Central memory CD8-positive, alpha-beta T cell (primary cell): ENCODE measurements at regions not wholly inside any gene's neighbourhood (a gene's known extent, or its start where the extent isn't known, plus 50 kb on each side); places are given as distances from the start of the nearest gene placed in this dataset.
"Not testable (repeated sequence)": the region's sequence is repeated elsewhere in the genome, so short reads cannot be mapped to it uniquely, and the experiment has no call there.

Experiments used
- ATAC-seq: fragments of 150-1000 bp; cut with Tn5 transposase; replicated peaks from 2 replicates; pipeline ENCODE4 v1.10.0; 2022; ENCODE audit warnings: mild to moderate bottlenecking, moderate FRiP score, moderate number of reproducible peaks; ENCODE audit not compliant: poor library complexity, severe bottlenecking; ENCODE audit errors: extremely low read depth
- DNase-seq, 2 donors: peaks; one replicate each; pipeline ENCODE4 v3.0.0; 2021; ENCODE audit warnings: low spot score in 2 of 2
- H3K27ac Mint-ChIP-seq: one replicate; pipeline ENCODE4 v1.8.0; 2022; ENCODE audit warnings: low read depth, mild to moderate bottlenecking, moderate library complexity, mixed read lengths
- H3K27me3 Mint-ChIP-seq: one replicate; pipeline ENCODE4 v1.8.0; 2022; ENCODE audit warnings: mixed read lengths
- H3K36me3 Mint-ChIP-seq: one replicate; pipeline ENCODE4 v1.8.0; 2022; ENCODE audit warnings: mild to moderate bottlenecking, moderate library complexity, mixed read lengths; ENCODE audit not compliant: insufficient read depth
- H3K4me1 Mint-ChIP-seq: one replicate; pipeline ENCODE4 v1.8.0; 2022; ENCODE audit warnings: mixed read lengths
- H3K4me3 Mint-ChIP-seq: one replicate; pipeline ENCODE4 v1.8.0; 2022; ENCODE audit warnings: mild to moderate bottlenecking, moderate library complexity, mixed read lengths
- H3K9me3 Mint-ChIP-seq: one replicate; pipeline ENCODE4 v1.8.0; 2022; ENCODE audit warnings: mixed read lengths

DNA sequence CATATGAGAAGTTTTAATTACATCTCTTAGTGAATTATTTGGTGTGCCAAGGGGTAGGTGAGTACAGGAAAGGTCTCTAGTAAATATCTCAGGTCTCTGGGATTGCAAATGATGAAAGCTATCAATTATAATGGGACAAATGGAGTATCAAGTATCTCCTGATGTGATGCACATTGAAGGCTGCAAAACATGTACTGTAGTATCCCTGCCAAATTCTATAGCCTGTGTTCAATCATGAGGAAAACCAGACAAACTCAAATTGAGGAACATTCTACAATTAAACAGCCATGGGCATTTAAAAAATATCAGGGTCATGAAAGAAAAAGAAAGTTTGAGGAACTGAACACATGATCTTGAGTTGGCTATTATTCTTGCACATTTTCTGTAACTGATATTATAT is 665.4 kb upstream of the PABPC4L start:
- ATAC-seq, result no peak
- Mint-ChIP-seq H3K27ac (no peak overlapping the region), H3K9me3 (peaks cover 18% of the 10 kb centered on the region), H3K27me3 (no peaks in the 10 kb centered on the region), H3K36me3 (peaks cover 2% of the 10 kb centered on the region), H3K4me1 (no peaks in the 10 kb centered on the region), H3K4me3 (no peak overlapping the region)
- DNase-seq, result no peak

DNA sequence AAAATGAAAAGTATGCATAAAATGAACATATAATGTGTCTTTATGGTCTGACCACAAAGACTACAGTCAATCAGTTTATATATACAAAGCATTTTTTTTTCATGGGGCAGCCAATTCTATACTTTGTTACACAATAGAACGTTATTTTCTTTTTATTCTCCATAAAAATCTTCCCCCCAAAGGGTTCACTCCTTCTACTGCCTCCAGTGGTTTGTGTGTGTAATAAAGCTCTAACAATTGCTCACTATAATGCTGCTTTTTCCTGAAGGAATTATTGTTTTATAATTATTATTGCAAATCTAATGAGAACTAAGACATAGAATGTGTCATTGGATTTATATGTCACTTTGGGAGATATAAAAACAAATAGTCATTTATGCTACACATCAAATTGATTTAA is 664.1 kb upstream of the PABPC4L start:
- Mint-ChIP-seq H3K9me3 (peaks cover 22% of the 10 kb centered on the region), H3K36me3 (no peaks in the 10 kb centered on the region), H3K4me3 (no peak overlapping the region), H3K27me3 (no peaks in the 10 kb centered on the region), H3K4me1 (no peaks in the 10 kb centered on the region), H3K27ac (no peak overlapping the region)
- ATAC-seq (no peak), DNase-seq (no peak)

DNA sequence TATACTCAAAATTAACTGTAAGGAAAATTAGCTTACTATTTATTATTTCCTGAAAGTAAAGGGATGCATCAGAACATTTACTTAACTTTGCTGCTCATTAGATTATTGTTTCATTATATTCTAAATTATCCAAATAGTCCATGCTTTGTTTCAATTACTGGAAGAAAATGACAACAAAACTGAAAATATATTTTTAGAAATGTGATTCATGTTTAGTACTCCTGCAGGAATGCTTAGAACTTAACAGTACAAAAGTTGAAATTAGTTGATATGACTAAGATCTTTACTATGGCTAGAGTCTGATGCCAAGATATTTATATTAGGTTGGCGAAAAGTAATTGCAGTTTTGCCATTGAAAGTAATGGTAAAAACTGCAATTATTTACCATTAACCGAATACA is 660.5 kb upstream of the PABPC4L start:
- Mint-ChIP-seq H3K27ac (no peak overlapping the region), H3K27me3 (no peaks in the 10 kb centered on the region), H3K9me3 (peaks cover 19% of the 10 kb centered on the region), H3K4me1 (no peaks in the 10 kb centered on the region), H3K36me3 (no peaks in the 10 kb centered on the region), H3K4me3 (no peak overlapping the region)
- ATAC-seq (no peak), DNase-seq (no peak)

DNA sequence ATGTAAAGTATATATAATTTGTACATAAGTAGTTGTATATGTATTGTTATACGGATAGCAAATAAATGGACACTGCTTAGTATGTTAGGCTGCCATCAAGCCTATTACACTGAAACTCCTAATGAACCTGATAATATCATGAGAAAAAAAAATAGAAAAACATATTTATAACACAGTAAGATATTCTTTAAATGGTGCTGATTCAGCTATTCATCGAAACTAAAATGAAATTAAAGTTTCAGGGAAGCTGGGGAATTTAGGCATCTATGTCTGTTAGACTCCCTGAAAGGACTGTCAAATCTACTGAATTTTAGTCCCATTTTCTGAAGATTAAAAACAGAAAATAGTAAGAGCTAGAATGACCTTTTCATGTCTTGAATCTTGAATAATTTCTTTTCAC is 647.1 kb upstream of the PABPC4L start:
- Mint-ChIP-seq H3K4me1 (no peaks in the 10 kb centered on the region), H3K9me3 (peaks cover 6% of the 10 kb centered on the region), H3K27ac (no peak overlapping the region), H3K27me3 (no peaks in the 10 kb centered on the region), H3K36me3 (no peaks in the 10 kb centered on the region), H3K4me3 (no peak overlapping the region)
- ATAC-seq (no peak), DNase-seq (no peak)

DNA sequence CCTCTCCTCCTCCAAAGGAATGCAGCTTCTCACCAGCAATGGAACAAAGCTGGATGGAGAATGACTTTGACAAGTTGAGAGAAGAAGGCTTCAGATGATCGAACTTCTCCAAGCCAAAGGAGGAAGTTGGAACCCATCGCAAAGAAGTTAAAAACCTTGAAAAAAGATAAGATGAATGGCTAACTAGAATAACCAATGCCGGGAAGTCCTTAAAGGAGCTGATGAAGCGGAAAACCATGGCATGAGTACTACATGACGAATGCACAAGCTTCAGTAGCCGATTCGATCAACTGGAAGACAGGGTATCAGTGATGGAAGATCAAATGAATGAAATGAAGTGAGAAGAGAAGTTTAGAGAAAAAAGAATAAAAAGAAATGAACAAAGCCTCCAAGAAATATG is 629.2 kb upstream of the PABPC4L start:
- H3K27ac Mint-ChIP-seq, H3K27me3 Mint-ChIP-seq, DNase-seq, H3K4me3 Mint-ChIP-seq, H3K36me3 Mint-ChIP-seq, H3K4me1 Mint-ChIP-seq, ATAC-seq: not testable (repeated sequence)
- peaks cover 36% of the 10 kb centered on the region for H3K9me3 Mint-ChIP-seq

DNA sequence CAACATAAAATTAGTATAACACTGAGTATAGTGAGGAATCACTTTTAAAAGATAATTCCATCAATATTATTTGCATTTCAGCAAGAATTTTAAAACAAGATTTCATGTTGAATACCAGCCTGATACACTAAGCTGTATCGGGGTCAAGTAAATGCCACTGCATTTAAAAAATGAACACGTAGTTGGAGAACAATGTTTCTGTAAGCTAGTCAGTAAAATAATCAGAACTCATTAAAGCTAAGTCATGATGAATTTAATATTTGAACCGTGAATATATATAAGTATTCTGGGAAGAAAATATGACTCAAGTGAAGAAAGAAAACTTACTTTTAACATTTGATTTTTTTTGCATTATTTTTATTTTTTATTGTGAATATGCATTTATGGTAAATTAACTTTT is 611.0 kb upstream of the PABPC4L start:
- Mint-ChIP-seq H3K27me3 (no peaks in the 10 kb centered on the region), H3K27ac (no peak overlapping the region), H3K36me3 (no peaks in the 10 kb centered on the region), H3K4me3 (no peak overlapping the region), H3K4me1 (no peaks in the 10 kb centered on the region), H3K9me3 (peaks cover 7% of the 10 kb centered on the region)
- DNase-seq, result no peak
- no peak for ATAC-seq

- Mint-ChIP-seq H3K4me3 (no peak overlapping the region), H3K36me3 (no peaks in the 10 kb centered on the region), H3K27me3 (no peaks in the 10 kb centered on the region), H3K9me3 (peaks cover 5% of the 10 kb centered on the region), H3K4me1 (no peaks in the 10 kb centered on the region), H3K27ac (no peak overlapping the region)
- no peak for ATAC-seq
- DNase-seq, result no peak
Measured at GRCh38 chr4:134807231-134807745, 605.7 kb upstream of the PABPC4L start.

DNA sequence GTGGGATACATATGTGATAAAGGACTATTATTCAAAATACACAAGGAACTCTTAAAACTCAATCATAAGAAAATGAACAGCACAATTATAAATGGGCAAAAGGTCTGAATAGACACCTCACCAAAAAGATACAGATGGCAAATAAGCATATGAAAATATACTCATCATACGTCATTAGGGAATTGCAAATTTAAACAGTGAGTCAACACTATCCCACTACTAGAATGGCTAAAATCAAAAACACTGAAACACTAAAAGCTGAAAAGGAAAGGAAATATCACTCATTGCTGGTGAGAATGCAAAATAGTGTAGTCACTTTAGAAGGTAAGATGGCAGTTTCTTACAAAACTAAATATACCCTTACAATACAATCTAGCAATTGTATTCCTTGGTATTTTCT is 597.0 kb upstream of the PABPC4L start:
- ATAC-seq (no peak), DNase-seq (no peak)
- Mint-ChIP-seq H3K9me3 (peaks cover 16% of the 10 kb centered on the region), H3K4me3 (no peak overlapping the region), H3K4me1 (no peaks in the 10 kb centered on the region), H3K27ac (no peak overlapping the region), H3K36me3 (peaks cover 1% of the 10 kb centered on the region), H3K27me3 (no peaks in the 10 kb centered on the region)

DNA sequence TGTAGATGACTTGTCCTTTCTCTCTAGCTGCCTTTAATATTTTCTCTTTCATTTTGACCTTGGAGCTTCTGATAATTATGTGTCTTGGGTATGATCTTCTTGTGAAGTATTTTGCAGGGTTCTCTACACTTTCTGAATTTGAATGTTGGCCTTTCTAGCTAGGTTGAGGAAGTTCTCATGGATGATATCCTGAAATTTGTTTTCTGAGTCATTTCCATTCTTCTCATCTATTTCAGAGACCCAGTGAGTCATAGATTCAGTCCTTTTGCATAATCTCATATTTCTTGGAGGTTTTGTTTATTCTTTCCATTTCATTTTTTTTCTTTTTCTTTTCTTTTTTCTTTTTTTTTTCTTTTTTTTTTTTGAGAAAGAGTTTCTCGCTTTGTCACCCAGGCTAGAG is 585.7 kb upstream of the PABPC4L start:
- no peak overlapping the region for H3K27ac Mint-ChIP-seq
- no peak overlapping the region for H3K4me3 Mint-ChIP-seq
- no peaks in the 10 kb centered on the region for H3K36me3 Mint-ChIP-seq
- H3K27me3 Mint-ChIP-seq, result no peaks in the 10 kb centered on the region
- peaks cover 49% of the 10 kb centered on the region for H3K9me3 Mint-ChIP-seq
- H3K4me1 Mint-ChIP-seq, result no peaks in the 10 kb centered on the region
- ATAC-seq (no peak), DNase-seq (no peak)

DNA sequence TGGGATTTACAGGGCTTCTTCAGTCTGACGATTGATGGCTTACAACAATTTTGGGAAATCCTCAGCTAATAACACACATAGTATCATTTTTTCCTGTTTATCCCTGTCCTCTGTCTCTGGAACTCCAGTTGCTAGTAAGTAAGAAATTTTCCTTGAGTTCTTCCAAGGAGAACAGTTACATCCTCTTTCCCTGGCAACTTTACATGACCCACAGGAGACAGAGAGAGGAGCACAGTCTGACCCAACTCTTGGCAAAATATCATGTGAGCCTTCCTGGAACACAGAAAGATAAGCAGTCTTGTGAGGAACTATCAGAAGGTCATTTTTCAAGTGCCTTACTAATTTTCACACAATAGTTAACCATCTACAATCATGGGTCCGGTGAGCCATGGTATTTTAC is 578.7 kb upstream of the PABPC4L start:
- Mint-ChIP-seq H3K9me3 (peaks cover 21% of the 10 kb centered on the region), H3K4me3 (no peak overlapping the region), H3K4me1 (no peaks in the 10 kb centered on the region), H3K36me3 (no peaks in the 10 kb centered on the region), H3K27ac (no peak overlapping the region), H3K27me3 (no peaks in the 10 kb centered on the region)
- DNase-seq, result no peak
- no peak for ATAC-seq

DNA sequence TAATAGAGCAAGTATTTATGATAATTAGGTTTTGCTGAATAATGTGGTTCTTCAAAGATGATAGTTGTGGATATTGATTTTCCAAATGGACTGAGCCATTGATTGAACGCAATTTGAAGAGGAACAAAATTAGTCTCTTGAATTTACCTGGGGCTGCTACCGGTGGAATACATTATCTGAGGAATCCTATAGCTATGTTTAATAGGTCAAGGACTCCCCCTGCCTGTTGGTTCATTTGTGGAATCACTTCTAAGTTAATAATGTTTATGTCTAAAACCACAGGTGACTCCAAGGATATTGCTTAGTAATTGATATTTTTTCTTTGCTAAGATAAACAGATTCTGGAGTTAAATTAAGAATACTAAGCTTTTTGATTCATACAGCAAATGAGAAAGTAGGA is 576.0 kb upstream of the PABPC4L start:
- Mint-ChIP-seq H3K4me1 (no peaks in the 10 kb centered on the region), H3K27me3 (no peaks in the 10 kb centered on the region)
- ATAC-seq, result no peak

GRCh38 chr4:134773497-134774000 is 572.0 kb upstream of the PABPC4L start:
- Mint-ChIP-seq H3K4me1 (no peaks in the 10 kb centered on the region), H3K27me3 (no peaks in the 10 kb centered on the region), H3K4me3 (no peak overlapping the region), H3K36me3 (no peaks in the 10 kb centered on the region), H3K9me3 (no peaks in the 10 kb centered on the region), H3K27ac (no peak overlapping the region)
- ATAC-seq (no peak), DNase-seq (no peak)

More for the DNA sequence above, 576.0 kb upstream of the PABPC4L start:
- DNase-seq, result no peak
- Mint-ChIP-seq H3K27ac (no peak overlapping the region), H3K9me3 (no peaks in the 10 kb centered on the region), H3K4me3 (no peak overlapping the region), H3K36me3 (no peaks in the 10 kb centered on the region)

GRCh38 chr4:134762053-134762452 is 560.5 kb upstream of the PABPC4L start:
- Mint-ChIP-seq H3K4me1 (no peaks in the 10 kb centered on the region), H3K9me3 (peaks cover 12% of the 10 kb centered on the region), H3K27me3 (no peaks in the 10 kb centered on the region), H3K4me3 (no peak overlapping the region), H3K36me3 (no peaks in the 10 kb centered on the region), H3K27ac (no peak overlapping the region)
- ATAC-seq (no peak), DNase-seq (no peak)

- Mint-ChIP-seq H3K27me3 (no peaks in the 10 kb centered on the region), H3K36me3 (no peaks in the 10 kb centered on the region), H3K4me3 (no peak overlapping the region), H3K9me3 (peaks cover 5% of the 10 kb centered on the region), H3K4me1 (no peaks in the 10 kb centered on the region), H3K27ac (no peak overlapping the region)
- ATAC-seq, result no peak
- no peak for DNase-seq
Measured at GRCh38 chr4:134756421-134756820, 554.8 kb upstream of the PABPC4L start.
